Activated CD4-positive, alpha-beta T cell treated with anti-CD3 and anti-CD28 coated beads, Interleukin-2, amount 50 U/mL, for 48 hours (primary cell): ENCODE measurements at regions not wholly inside any gene's neighbourhood (a gene's known extent, or its start where the extent isn't known, plus 50 kb on each side); places are given as distances from the start of the nearest gene placed in this dataset.
A peak's percentile ranks its signal among the peaks of the same experiment; 100 is the strongest.
"Not testable (repeated sequence)": the region's sequence is repeated elsewhere in the genome, so short reads cannot be mapped to it uniquely, and the experiment has no call there.

Source experiments
- DNase-seq, 2 experiments: peaks; one replicate each; pipeline ENCODE4 v3.0.0-alpha.2; 2020

DNA sequence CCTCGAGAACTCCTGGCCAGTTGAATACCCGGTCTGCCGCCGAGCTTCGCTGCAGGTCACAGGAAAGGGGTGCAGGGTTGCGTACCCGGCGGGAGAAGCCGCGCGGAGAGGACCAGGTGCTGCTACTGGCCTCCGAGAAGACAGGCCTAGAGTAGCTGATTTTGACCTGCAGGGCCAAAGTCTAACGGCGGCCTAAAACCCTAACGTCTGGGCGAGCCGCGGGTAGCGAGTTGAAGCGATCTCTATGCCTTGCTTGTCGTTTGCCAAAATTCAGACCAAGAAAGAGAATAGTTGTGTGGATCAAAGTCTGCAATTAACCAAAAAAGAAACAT, 133.2 kb downstream of the FAM72C start:
- not testable (repeated sequence) for DNase-seq

DNA sequence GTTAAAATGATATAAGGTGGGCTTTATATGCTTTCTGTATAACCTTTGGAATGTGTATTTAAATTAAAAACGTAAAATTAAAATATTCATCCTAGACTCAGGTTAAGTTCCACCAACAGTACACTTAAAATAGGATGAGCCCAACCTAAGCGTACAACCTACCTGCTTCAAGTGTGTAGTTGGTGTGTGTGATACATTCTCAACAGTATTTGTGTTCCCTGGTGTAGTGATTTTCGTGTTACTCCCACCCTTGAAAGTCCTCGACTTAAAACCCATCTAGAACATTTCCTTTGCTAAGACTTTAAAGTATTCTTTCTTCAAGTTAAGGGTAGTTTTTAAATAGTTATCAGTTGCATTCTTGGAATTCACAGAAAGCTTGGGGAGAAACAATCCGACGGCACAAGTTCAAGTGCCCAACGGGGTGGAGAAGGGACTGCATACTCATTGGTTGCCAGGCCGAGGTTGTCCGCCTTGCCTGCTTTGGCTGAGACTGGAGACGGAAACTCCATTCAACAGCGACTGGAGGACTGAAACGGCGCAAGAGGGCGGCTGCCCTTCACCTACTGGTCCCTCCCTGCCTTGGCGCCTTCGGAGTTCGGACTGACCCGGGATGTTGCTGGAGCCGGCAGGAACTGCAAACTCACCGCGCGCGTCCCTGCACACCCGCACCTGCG, 133.7 kb downstream of the FAM72C start:
- DNase-seq: not testable (repeated sequence)

DNA sequence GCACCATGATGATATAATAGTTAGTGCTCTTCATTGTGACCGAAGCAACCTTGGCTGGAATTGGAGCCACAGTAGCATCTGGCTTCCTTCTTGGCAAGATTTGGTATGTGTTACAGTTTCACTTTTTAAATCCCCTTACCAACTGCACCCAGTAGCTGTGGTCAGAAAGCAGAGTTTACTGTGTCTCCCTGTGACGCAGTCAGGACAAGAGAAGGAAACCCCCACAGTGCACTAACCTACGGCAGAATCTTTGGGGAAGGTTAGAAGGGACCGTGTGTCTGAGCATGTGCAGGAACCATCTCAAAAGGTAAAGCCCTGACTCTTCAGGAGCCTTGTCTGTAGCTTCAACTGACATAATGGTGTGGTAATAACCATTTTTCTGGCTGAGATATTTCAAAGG, 138.4 kb downstream of the FAM72C start:
- DNase-seq: not testable (repeated sequence)

DNA sequence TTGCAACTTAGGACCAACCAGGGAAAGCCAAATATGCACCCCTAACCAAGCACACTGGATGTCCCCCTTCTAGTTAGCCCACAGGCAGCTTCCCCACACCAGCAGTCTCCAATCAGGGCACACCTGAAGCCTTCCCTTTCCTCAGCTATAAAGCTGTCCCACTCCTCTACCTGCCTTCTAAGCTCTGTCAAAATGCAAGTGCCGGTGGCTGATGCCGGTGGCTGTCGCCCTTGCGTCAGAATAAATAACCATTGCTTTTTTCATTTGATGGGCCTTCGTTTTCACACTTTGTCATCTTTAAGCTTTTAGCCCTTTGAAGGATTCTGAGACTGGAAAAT, 139.4 kb downstream of the FAM72C start:
- DNase-seq: not testable (repeated sequence)

DNA sequence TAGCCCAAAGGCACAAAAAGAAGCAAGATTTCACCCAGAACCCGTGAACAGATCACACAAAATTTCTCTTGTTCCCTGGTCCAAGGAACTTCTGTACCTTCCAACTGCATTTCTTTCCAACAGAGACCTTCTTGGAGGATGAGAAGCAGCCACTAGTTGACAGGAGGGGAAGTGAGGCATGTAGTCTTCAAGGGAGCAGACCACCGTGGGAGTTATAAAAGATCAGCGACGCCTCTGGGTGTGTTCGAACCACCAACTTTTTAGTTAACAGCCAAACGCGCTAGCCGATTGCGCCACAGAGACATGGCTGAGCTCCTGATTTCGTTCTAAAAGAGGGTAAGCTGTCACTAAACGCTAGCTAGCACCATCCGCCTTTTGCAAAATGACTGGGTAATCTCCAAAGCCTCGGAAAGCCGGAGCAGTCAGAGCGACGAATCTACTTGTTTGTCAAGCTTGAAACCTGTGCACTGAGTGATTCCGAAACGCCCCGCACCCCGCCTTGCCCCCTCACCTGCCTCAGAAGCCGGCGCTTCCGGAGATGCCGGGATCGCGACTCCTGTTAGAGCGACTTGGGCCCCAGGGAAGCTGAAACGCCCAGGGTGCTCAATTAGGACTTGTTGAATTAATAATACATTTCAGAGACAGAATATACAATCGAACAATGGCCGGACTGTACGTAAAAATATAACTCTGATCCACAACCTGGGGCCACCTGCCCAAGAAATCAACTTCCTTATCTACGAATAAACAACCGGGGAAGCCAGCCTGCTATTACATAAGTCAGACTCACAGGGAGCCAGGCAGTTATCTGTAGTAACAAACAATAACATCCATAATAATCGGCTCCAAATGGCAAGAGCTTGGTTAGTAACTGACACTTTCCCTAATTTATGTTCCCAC, 140.1 kb downstream of the FAM72C start:
- DNase-seq: not testable (repeated sequence)

DNA sequence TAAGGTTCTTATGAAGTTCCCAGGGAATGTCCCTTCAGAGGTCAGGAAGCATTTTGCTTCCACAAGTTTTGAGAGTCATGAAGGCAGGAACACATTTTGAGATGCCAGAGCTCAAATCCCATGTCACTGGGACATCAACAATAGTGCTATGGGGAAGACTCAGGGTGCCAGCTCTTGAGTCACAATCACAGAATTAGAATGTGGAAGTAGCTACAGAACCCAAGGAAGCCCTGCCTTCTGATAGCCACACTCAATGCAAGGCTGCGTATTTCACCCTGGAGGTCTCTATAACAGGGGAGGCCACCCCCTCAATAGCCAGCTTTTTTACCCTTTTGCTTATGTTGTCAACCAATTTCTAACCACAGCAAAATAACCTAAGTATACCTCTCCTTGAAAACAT, 145.6 kb downstream of the FAM72C start:
- DNase-seq: not testable (repeated sequence)

DNA sequence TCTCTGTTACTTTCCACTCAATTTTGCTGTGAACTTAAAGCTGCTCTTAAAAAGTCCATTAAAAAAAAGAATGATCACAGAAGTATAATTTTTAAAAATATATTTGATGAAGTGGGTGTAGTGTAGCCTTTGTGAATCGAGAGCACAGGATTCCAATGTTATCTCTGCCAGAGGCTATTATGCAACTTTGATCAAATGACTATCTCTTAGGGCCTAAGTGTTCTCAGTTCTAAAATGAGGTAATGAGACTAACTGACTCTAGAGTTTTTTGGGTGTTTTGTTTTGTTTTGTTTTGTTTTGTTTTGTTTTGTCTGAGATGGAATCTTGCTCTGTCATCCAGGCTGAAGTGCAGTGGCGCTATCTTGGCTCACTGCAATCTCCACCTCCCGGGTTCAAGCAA, 147.5 kb downstream of the FAM72C start:
- not testable (repeated sequence) for DNase-seq

DNA sequence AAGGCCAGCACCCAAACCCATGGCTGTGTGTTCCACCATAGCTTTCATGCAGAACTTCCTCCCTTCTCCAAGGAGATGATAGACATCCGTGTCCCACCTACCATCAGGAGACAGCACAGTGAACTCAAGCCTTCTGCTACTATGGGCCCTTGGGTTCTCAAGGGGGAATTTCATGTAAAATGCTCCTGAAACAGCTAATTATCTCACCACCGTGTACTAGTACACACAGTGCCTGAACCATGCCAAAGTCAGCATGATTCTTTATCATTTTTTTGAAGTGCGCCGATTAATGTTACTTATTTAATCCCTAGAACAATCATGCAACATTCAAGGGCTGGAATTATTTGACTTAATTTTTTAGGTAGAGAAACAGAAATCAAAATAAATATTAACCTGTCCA, 151.7 kb downstream of the FAM72C start:
- DNase-seq: not testable (repeated sequence)

DNA sequence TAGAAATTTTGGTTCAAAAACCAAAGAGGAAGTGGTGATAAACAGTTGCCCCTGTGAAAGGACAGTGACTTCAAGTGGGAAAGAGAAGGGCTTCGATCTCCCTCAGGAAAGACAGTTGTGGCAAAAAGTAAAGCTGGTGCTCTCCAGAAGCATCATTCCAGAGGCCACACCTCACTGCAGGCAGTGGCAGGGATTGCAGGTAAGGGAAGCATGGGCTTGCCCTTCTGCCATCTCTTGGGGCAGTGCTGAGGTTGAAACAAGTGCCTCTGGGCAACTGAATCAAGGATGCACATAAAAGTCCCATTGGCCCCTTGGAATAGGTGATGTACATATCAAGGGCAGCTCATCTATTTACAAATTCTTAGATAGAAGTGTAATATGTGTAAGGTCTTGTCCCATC, 155.4 kb downstream of the FAM72C start:
- DNase-seq: not testable (repeated sequence)

DNA sequence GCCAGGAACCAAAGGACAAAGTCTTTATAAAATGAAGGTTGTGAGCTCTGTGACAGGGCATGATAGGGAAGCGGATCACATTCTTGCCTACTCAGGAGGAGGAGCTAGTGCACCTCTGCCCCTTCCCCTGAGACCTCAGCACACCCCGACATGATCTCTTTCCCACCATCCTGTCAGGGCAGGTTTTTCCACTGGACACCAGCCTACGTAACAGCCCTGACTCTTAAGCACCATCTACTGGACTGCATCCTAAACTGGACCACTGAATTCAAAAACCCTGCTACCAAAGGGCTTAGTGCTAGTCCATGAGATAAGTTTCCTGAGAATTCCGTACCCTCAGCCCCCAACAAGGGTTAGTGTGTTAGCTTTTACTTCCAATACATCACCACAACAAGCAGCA, 166.4 kb downstream of the FAM72C start:
- not testable (repeated sequence) for DNase-seq

DNA sequence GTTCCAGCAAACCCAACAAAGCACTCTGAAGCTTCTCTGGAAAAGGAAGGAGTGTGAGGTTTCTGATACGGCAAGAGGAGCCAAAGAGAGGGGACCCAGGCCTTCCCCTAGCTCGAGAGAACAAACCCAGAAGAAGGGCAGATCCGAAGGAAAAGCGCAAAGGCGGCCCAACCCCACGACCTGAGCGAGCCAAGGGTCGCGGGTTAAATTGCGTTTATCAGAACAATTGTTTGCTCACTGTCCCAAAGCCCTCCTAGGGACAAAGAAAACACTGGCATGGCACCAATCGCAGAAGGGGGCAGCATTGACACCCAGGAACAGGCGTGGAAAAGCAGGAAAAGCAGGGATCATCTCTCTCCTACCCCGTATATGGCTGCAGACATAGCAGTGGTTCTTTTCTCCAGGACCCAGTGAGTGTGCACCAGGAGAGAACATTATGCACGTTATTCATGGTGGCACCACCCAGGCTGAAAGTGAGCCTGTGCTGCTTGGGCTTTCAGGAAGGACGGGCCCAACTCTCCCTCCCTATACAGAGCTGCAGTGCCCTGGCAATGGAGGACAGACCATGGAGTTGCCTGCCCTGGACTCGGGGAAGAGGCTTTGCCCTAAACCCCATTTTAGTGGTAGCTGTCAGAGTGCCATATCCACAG, 167.0 kb downstream of the FAM72C start:
- DNase-seq: not testable (repeated sequence)

DNA sequence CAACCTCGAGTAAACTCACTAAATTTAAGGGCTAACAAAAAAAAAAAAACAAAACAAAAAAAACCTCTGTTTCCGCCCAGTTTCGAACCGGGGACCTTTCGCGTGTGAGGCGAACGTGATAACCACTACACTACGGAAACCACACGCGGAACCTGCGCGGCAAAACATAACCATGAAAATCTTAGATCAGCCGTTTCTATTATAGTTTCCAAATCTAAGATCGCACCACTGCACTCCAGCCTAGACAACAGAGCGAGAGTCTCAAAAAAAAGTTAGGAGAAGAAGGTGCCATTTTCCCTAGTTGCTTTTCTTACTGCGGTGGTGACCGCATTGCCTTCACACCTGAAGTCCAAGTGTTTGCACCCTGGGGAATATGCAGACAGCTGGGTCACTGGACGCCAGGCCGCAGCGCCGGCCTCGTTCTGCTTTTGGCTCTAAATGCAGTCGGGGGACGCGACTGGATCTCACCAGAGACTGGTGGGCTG, 167.8 kb downstream of the FAM72C start:
- peak; percentile 42 to 46 for DNase-seq

DNA sequence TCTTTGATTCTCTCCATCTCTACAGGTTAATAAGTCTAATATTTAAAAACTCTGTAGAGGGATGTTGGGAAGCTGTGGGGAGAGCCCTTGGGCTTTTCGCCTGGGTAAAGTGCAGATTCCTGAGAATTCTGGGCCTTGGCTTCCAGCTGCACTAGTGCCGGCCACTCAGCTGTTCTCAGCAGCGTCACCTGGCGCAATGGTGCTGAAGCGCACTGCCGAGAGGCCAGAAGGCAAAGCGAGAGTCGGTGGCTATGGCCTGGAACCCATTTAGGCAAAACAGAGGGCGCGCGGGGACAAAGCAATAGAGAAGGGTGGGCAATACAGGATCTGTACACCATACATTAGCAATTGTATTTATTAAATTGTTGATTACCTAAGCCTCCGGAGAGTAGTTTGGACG, 168.7 kb downstream of the FAM72C start:
- DNase-seq: not testable (repeated sequence)

DNA sequence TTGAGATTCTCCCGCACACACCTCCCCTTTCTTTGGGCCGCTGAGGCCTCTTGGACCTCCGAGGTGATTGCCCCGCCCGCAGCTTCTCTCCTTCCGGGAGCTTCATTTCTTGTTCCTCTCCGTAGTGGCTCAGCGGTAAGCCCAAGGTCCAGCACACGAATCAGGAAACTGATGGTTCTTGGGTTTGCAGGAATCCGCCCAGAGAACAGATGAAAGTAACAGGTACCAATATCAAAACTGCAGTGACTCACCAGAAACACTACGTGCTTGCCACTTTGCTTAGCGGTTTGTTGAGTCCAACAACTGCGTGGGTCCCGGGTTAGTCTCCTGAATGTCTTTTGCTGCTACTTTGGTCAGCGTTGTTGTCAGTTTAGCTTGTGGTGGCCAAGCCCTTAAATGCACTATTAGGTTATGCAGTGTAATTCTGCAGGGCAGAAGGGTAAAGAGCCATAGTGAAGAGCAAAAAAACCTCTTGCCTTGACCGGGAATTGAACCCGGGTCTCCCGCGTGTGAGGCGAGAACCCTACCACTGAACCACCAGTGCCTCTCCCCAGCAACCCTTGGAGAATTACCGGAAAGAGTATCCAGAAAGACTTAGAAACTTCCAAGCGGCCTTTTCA, 172.1 kb downstream of the FAM72C start:
- not testable (repeated sequence) for DNase-seq

DNA sequence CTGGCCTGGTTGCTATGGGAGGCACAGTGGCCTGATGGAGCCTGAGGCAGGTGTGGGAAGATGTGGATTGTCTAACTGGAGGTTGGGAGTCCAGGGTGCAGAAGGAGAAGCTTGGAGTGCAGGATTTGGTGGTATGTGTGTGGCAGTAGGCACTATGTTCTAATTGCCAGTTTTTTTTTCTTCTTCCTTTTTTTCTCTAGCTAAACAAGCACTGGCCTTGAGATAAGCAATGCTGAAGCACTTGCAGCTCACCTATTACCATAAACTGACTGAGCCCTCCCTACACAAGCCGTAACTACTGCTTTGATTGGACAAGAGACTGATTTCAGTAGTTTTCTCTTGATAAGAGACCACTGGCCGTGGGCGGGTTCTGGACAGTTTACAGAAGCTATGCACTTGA, 175.4 kb downstream of the FAM72C start:
- not testable (repeated sequence) for DNase-seq

DNA sequence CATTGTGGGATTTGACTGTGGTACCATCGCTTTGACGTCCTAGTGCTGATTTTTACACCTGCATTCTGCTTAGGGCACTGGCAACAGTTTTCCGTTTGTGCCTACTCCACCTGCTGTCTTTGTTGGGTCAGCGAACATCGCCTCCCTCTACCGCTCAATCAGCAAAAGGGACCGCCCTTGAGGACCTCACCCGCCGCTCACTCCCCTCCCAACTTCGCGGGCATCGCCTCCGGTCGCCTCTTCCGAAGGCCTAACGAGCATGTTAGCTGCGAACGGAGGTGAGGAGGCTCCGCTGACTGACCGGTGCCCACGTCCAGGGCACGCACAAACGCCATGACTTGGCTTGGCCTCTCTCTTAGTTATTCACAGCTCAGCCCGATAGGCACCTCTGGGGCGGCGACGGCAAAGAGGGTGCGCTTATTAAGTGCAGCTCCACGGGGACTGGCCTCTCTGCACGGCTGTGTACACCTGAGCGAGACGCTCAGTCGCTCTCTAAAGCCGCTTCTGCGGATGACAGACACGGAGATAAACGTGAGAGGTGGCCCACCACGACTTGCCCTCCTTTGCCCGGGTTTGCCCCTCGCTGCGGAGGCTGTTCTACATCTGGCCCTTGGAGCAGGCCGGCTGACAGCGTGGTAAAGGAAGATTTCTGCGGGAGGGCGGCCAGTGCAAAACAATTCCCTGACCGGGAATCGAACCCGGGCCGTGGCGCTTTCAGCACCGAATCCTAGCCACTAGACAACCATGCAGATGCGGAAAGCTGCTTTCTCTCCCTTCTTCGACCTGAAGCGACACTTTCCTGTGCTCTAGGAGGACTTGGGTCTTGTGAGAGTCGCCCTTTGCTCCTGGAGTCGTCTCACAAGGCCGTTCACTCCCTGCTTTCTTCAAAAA, 179.5 kb downstream of the FAM72C start:
- DNase-seq: not testable (repeated sequence)

DNA sequence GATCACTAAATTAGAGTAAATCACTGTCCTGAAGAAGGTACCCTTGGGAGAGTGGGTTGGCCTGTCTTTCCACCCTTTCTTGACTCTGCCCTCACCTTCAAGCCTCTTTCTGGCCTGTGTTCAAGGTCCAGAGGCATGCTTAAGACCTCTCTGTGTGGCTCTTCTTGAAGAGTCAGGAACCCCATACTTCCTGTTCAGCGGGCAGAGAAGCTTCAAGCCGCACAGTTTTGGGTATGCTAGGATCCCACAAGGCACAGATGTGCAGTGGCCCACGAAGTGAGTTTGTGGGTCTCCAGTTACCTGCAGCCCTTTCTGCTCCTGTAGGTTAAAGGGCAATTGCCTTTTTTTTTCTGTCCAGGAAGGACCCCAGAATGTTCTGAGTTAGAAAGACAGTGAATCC, 185.4 kb downstream of the FAM72C start:
- not testable (repeated sequence) for DNase-seq

DNA sequence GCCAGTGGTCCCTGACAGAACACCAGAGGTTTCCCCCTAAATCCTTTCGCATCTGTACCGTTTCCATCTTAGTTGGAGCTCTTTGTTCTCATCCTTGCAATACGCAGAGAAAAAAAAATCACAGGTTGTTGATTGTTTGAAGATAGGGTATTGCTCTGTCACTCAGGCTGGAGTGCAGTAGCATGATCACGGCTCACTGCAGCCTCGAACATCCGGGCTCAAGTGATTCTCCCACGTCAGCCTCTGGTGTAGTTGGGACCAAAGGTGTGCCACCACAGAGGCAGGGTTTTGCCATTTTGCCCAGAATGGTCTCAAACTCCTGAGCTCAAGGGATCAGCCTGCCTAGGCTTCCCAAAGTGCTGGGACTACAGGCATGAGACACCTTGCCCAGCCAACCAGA, 185.9 kb downstream of the FAM72C start:
- not testable (repeated sequence) for DNase-seq

DNA sequence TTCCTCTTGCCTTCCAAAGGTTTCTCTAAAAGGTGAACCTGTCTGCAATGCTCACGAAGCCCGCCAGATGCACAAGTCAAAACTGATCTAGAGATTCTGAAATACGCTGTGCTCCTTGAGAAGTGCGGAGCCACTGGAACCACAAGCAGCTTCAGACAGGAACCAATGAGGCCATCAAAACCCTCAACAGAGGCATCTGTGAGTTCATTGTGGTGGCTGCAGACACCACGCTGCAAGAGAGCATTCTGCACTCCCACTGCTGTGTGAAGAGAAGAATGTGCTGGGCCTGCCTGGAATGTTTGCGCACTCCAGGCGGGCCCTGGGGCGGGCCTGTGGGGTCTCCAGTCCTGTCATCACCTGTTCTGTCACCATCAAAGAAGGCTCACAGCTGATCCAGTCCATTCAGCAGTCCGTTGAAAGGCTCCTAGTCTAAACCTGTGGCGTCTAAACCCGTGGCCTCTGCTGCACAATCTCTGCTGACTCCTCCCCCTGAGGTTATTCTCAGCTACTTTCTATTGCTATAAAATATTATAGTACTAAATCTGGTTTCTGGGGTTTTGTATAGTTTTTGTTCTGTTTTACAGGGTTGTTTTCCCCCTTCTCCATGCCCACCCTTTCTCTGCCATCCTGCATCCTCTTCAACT, 187.4 kb downstream of the FAM72C start:
- not testable (repeated sequence) for DNase-seq

DNA sequence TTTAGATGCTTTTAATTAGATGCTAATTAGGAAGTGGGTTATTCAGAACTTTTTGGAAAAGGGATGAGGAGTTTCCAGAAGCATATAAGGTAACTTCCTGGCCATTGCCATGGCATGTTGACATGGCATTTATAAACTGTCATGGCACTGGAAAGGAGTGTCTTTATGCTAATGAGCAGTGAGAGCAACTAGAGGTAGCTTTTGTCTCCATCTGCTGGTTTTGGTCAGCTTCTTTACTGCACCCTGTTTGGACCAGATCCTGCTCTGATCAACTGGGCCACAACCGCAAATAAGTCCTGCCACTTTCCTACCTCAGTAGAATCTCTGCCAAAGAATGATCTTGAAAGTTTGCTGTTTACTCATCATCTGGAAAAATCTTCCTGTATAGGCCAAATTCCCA, 193.6 kb downstream of the FAM72C start:
- not testable (repeated sequence) for DNase-seq

DNA sequence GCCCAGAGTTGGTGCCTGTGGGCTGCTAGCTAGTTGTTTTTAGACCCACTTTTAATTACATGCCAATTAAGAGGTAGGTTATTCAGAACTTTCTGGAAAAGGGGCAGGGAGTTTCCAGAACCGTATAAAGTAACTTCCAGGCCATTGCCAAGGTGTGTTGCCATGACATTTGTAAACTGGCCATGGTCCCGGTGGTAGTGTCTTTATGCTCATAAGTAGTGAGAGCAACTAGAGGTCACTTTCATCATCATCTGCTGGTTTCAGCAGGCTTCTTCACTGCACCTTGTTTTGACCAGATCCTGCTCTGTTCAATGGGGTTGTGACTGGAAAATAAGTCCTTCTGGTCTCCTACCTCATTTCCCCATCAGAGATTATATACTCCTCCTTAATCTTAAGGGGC, 207.0 kb downstream of the FAM72C start:
- not testable (repeated sequence) for DNase-seq

DNA sequence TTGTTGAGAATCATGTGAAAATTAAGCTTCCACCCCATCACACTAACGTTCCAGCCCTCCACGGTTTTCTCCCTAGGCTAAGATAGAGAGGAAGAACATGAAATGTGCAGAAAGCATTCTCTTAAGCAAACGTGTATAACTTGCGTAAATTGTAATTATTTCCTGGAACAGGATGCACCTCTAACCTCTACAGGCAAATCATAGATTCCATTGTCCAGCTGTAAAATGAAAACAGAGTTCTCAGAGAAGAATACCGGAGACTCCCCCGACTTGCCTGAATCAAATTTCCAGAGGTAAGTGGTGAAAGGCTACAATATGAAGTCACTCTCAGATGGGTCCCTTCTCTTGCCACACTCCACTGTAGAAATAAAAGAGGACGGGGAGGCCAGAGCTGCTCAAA, 211.4 kb downstream of the FAM72C start:
- not testable (repeated sequence) for DNase-seq
